SK-N-DZ (cell line): ENCODE measurements at regions not wholly inside any gene's neighbourhood (a gene's known extent, or its start where the extent isn't known, plus 50 kb on each side); places are given as distances from the start of the nearest gene placed in this dataset.

ENCODE experiments used
- DNase-seq: peaks from one replicate; pipeline ENCODE4 v3.0.0-alpha.2; 2015; ENCODE audit warnings: low spot score

DNA sequence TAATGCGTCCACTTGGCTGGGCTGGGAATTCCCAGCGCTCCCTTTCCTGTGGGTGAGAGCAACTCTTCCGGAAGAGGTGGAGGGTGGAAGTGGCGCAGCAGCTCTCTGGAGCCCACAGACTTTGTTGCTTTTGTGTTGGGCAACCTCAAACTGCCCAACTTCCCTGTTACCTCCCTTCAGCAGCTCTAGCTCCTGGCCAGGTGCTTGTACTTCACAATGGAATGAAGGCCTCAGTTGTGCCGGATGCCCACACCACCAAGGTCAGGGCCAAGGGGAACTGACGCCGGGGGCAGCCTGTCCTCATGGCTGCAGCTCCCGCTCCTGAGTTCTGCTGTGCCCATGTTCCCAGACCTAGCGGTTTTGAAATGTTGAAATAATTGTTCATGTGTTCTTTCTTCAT lies 322.9 kb downstream of the GALR1 start:
- no peak for DNase-seq

GRCh38 chr18:77573571-77573970 lies 323.9 kb downstream of the GALR1 start:
- DNase-seq, result no peak

DNA sequence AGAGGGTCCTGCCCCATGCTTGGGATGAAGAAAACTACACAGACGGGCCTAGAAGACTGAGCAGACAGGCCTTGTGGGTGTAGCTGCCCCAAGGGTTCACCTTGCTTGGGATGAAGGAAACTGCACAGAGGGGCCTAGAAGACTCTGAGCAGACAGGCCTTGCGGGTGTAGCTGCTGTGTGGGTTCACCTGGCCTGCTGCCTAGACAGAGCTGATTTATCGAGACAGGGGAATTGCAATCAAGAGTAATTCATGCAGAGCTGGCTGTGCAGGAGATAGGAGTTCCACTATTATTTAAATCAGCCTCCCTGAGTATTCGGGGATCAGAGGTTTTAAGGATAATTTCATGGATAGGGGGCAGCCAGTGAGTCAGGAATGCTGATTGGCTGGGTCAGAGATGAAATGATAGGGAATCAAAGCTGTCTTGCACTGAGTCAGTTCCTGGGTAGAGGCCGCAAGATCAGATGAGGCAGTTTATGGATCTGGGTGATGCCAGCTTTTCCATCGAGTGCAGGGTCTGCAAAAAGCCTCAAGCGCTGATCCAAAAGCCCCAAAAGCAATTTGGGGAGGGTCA lies 341.4 kb downstream of the GALR1 start:
- no peak for DNase-seq

DNA sequence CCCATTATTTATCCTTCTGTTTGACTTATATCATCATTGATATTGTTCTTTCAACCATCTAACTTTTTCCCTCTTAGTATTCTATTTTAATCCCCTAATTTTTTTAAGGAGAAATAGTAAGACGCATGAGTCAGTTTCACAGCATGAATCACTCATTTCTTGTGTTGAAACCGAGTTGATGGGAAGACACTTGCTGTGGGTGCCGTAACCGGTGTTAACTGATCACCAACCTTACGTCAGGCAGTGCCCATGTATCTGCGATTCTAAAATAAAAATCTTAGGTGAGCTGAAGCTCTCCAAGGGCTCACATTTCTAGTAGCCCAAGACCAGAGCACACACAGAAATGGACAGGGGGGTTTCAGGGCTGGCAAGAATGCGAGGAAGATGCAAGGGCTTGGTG lies 348.1 kb downstream of the GALR1 start:
- no peak for DNase-seq

DNA sequence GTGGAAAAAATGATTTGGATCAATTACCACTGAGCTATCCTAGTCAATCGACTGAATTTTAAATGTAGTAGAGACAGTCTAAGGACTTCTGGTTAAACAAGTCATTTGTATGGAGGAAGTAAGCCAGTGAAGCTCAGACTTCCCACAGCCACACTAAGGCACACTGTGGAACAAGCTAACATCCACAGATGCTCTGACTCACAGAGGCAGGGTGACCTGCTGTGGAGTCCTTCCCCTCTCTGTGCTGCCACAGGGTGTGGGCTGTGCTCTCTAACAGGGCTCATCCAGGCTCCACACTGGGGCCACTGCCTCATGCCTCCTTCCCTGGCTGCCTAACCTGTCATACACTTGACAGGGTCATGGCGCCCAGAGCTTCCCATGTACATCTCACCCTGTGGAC lies 351.0 kb downstream of the GALR1 start:
- DNase-seq, result no peak

- no peak for DNase-seq
Observed at GRCh38 chr18:77601567-77601966, 351.9 kb downstream of the GALR1 start.

- DNase-seq, result no peak
Observed at GRCh38 chr18:77607087-77607486, 357.4 kb downstream of the GALR1 start.

DNA sequence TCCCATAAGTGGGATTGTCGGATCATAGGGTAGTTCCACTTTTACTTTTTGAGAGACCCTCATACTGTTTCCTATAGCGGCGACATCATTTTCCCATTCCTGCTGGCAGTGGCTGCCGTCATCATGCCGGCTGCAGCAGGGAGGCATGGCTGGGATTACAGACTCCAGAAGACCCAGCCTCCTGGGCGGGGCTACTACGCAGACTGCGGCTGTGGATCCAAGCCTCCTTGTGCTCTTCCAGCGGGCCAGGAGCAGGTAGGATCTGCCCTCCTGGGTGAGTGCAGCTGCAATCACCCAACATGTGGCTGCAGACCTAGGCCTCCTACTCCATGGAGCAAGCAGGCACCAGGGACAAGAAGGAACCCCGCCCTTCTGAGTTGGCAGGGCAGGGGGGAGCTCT lies 359.2 kb downstream of the GALR1 start:
- DNase-seq, result no peak

GRCh38 chr18:77617694-77618093 lies 368.0 kb downstream of the GALR1 start:
- no peak for DNase-seq

- no peak for DNase-seq
Observed at GRCh38 chr18:77619525-77619924, 369.9 kb downstream of the GALR1 start.

GRCh38 chr18:77622009-77622692 lies 372.5 kb downstream of the GALR1 start:
- DNase-seq, result no peak

DNA sequence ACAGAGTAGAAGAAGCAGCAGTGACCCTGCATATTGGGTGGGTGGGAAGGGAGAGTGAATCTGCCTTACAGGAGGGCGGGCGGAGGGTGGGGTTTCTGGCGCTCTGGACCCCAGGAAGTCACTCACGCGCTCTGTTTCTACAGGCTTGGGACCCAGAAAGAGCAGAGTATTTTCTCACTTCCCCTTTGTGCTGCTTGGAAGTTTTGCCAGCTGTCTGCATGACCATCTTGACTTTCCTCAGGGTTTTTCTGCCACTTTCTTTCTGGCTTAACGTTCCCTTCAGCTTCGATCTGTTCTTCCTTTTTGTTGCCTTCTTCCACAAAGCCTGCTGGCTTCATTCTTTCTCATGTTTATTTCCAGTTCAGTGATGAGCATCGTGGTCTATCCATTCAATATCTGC lies 383.1 kb downstream of the GALR1 start:
- DNase-seq, result no peak

DNA sequence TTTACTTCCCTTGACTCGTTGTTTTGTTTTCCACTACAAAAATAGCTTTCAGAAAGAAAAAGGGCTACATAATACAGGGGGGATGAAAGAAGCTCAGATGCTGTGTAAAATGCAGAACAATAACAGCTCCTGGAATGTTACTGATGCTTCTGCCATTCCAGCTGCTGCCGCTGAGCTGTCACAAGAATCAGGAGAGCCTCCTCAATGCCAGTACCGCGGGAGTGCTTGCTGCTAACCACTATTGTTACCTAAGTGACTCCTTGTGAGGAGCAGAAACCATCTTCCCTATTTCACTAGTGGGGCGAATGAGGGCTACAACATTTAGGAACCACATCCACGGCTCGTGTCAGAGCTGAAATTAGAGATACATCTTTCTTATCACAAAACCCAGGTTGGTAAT lies 384.8 kb downstream of the GALR1 start:
- DNase-seq, result no peak

DNA sequence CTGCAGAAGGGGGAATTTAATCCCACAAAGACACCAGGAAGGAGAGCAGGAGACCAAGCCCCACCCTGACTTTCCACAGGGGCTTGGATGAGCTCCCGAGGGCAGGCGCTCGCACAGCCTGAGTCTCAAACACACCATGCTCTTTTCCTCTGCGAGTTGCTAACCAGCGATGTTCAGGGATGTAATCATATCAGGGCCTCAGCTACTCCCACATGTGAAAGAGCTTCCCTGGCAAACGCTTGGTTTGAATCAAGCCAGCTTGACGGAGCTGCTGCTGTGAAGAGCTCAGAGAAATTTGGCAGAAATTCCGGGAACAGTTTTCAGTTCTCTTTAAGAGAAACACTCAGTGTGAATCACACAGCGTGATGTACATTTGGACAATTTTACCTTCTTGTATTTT lies 385.8 kb downstream of the GALR1 start:
- no peak for DNase-seq

DNA sequence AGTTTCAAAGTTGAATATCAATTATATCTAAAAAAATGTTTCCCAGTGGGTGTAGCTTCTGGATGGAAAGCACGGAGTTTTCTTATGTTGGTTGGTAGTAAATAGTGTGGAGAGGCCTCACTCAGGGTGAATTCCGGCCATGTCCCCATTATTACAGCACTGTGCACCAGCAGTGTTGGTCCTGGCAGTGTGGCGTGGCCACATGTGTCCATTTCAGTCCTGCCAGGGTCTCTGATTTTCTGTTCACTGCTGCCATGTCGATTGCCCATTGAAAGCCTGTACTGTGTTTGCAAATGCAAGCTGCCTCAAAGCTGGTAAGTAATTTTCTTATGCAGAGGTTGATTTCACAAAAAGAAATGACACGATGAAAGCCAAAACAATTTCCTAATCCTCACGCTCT lies 386.2 kb downstream of the GALR1 start:
- no peak for DNase-seq

DNA sequence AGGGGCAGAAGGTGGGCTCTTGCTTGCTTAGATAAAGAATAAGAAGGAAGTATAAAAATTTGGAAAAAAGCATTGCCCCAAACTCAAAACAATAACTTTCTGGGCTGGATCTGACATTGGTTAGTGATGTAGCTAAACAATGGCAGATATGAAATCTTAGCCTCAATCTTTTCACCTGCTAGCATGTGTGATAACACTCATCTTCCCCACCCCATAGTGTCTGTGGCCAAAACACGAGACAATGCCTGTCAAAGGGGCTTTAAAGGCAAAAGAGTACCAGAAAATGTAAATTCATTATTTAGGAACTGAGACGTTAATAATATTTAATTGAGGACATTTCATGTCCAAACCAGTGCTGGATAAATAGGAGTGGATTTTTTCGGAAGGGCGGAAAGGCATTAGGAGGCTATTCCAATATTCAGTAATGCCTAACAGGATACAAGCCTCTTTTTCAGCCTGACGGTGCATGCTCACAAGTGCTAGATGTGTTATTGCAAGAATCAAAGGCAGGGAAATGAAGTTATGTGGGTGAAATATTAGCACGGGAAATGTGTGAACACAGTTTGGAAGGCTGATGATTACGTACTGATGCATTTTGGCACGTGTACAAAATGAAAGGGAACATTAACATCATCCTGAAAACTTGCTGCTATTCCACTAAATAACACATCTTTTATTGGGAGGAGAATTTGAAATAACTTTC lies 395.7 kb downstream of the GALR1 start:
- no peak for DNase-seq

DNA sequence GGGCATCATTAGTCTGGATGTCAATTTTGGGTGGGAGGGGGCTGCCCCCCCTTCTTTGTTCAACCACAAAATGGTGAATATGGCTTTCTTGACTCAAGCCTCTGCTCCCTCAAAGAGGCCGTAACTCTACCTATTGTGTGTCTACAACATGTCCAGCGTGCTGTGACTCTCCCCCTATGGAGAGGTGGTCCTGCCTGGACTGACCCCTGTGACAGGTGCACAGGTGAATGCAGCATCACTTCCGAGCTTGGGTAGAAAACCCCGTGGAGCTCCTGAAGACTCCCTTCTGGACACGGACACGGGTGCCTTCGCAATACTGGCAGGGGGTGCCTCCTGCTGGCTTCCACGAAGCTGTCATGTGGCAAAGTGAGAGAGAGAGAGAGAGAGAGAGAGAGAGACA lies 397.8 kb downstream of the GALR1 start:
- no peak for DNase-seq

- no peak for DNase-seq
Observed at GRCh38 chr18:77648411-77648810, 398.8 kb downstream of the GALR1 start.

- DNase-seq, result peak; percentile 32
Observed at GRCh38 chr18:77650799-77651385, 401.2 kb downstream of the GALR1 start.

- DNase-seq, result no peak
Observed at GRCh38 chr18:77651441-77651840, 401.8 kb downstream of the GALR1 start.

- DNase-seq, result no peak
Observed at GRCh38 chr18:77653792-77654191, 404.1 kb downstream of the GALR1 start.

- no peak for DNase-seq
Observed at GRCh38 chr18:77654302-77654701, 404.7 kb downstream of the GALR1 start.
